ENCODE measurements at regions not wholly inside any gene's neighbourhood (a gene's known extent, or its start where the extent isn't known, plus 50 kb on each side); places are given as distances from the start of the nearest gene placed in this dataset.
A peak's percentile ranks its signal among the peaks of the same experiment; 100 is the strongest.

DNA sequence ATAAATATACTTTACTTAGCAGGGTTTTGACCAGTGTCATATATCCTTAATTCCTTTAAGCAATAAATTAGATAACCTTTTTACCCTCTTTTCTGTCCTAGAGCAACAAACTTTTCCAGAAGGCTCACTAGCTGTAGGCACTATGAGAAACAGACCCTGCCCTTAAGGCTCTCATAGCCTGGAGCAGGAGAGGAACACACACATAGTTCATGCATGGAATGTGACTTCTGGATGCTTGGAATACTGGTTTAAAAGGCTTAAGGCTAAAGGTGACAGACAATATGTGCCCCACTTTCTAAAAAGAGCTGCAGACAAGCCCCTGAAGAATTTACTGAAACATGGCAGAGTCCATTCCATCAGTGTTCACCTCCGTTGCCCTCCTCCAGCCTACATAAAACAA is 237.2 kb downstream of the TTC8 start:
- Histone ChIP-seq H3K4me1 (ENCODE audit: insufficient read depth, low read length) (peaks cover 14% of the 10 kb centered on the region), H3K9me3 (ENCODE audit: insufficient read depth, low read length, severe bottlenecking) (peaks cover 5% of the 10 kb centered on the region), H4K20me1 (ENCODE audit: insufficient read depth, low read length) (no peaks in the 10 kb centered on the region), H3K36me3 (ENCODE audit: insufficient read depth, low read length) (no peaks in the 10 kb centered on the region), H3K9ac (ENCODE audit: low read depth, low read length) (no peak overlapping the region), H2AFZ (ENCODE audit: low read depth, low read length) (no peak overlapping the region), H3K4me3 (ENCODE audit: low read depth in 1 of 2, low read length in 2 of 2) (no peak overlapping the region), H3K4me2 (ENCODE audit: insufficient read depth, low read length) (no peak overlapping the region), H3K27me3 (ENCODE audit: insufficient read depth, low read length, poor library complexity) (no peaks in the 10 kb centered on the region), H3K79me2 (ENCODE audit: insufficient read depth, low read length) (no peaks in the 10 kb centered on the region), H3K27ac (ENCODE audit: low read length) (no peak overlapping the region)
- TF ChIP-seq EZH2 (IDR thresholded peaks at IDR 0.05; ENCODE audit: borderline replicate concordance, low read depth, low read length, severe bottlenecking), result no peak
- TF ChIP-seq, protein P1, sequence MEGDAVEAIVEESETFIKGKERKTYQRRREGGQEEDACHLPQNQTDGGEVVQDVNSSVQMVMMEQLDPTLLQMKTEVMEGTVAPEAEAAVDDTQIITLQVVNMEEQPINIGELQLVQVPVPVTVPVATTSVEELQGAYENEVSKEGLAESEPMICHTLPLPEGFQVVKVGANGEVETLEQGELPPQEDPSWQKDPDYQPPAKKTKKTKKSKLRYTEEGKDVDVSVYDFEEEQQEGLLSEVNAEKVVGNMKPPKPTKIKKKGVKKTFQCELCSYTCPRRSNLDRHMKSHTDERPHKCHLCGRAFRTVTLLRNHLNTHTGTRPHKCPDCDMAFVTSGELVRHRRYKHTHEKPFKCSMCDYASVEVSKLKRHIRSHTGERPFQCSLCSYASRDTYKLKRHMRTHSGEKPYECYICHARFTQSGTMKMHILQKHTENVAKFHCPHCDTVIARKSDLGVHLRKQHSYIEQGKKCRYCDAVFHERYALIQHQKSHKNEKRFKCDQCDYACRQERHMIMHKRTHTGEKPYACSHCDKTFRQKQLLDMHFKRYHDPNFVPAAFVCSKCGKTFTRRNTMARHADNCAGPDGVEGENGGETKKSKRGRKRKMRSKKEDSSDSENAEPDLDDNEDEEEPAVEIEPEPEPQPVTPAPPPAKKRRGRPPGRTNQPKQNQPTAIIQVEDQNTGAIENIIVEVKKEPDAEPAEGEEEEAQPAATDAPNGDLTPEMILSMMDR (IDR thresholded peaks at IDR 0.05; ENCODE audit: borderline replicate concordance, extremely low read depth, low read length, poor library complexity, severe bottlenecking), result no peak
- no peak for DNase-seq
- no peak for ATAC-seq (ENCODE audit: insufficient read depth, low read depth)

- DNase-seq (no peak), ATAC-seq (ENCODE audit: insufficient read depth, low read depth) (no peak)
- H3K36me3 ChIP-seq (ENCODE audit: insufficient read depth, low read length), result no peaks in the 10 kb centered on the region
- H3K4me3 ChIP-seq (ENCODE audit: low read depth in 1 of 2, low read length in 2 of 2), result no peak overlapping the region
- no peaks in the 10 kb centered on the region for H3K27me3 ChIP-seq (ENCODE audit: insufficient read depth, low read length, poor library complexity)
- no peak overlapping the region for H3K9ac ChIP-seq (ENCODE audit: low read depth, low read length)
- H3K27ac ChIP-seq (ENCODE audit: low read length), result peak overlapping the region; percentile 90
- H2AFZ ChIP-seq (ENCODE audit: low read depth, low read length), result no peak overlapping the region
- H4K20me1 ChIP-seq (ENCODE audit: insufficient read depth, low read length), result no peaks in the 10 kb centered on the region
- H3K9me3 ChIP-seq (ENCODE audit: insufficient read depth, low read length, severe bottlenecking), result no peaks in the 10 kb centered on the region
- H3K4me1 ChIP-seq (ENCODE audit: insufficient read depth, low read length), result peaks cover 33% of the 10 kb centered on the region
- TF ChIP-seq, protein P1 (IDR thresholded peaks at IDR 0.05; ENCODE audit: borderline replicate concordance, extremely low read depth, low read length, poor library complexity, severe bottlenecking), result no peak
- no peak for TF ChIP-seq EZH2 (IDR thresholded peaks at IDR 0.05; ENCODE audit: borderline replicate concordance, low read depth, low read length, severe bottlenecking)
- H3K79me2 ChIP-seq (ENCODE audit: insufficient read depth, low read length), result no peaks in the 10 kb centered on the region
- H3K4me2 ChIP-seq (ENCODE audit: insufficient read depth, low read length), result no peak overlapping the region
These were observed 241.4 kb downstream of the TTC8 start for GRCh38 chr14:89065879-89066278.

GRCh38 chr14:89067293-89067972 is 243.0 kb downstream of the TTC8 start:
- Histone ChIP-seq H3K4me3 (ENCODE audit: low read depth in 1 of 2, low read length in 2 of 2) (peak overlapping the region in 1 of 2 experiments; percentile 37; a peak in 2 of 4 replicates), H3K4me2 (ENCODE audit: insufficient read depth, low read length) (peak overlapping the region; percentile 55), H3K9me3 (ENCODE audit: insufficient read depth, low read length, severe bottlenecking) (no peaks in the 10 kb centered on the region), H3K27ac (ENCODE audit: low read length) (peak overlapping the region; percentile 90), H2AFZ (ENCODE audit: low read depth, low read length) (0 out of 2 replicates have a peak overlapping the region, but pooled peaks have one; percentile 5), H3K9ac (ENCODE audit: low read depth, low read length) (peak overlapping the region; percentile 37), H3K27me3 (ENCODE audit: insufficient read depth, low read length, poor library complexity) (no peaks in the 10 kb centered on the region), H3K79me2 (ENCODE audit: insufficient read depth, low read length) (no peaks in the 10 kb centered on the region), H4K20me1 (ENCODE audit: insufficient read depth, low read length) (no peaks in the 10 kb centered on the region), H3K36me3 (ENCODE audit: insufficient read depth, low read length) (no peaks in the 10 kb centered on the region), H3K4me1 (ENCODE audit: insufficient read depth, low read length) (peaks cover 33% of the 10 kb centered on the region)
- ATAC-seq (ENCODE audit: insufficient read depth, low read depth) (peak; percentile 92), DNase-seq (peak; percentile 84)
- TF ChIP-seq EZH2 (IDR thresholded peaks at IDR 0.05; ENCODE audit: borderline replicate concordance, low read depth, low read length, severe bottlenecking), result no peak
- TF ChIP-seq, protein P1 (IDR thresholded peaks at IDR 0.05; ENCODE audit: borderline replicate concordance, extremely low read depth, low read length, poor library complexity, severe bottlenecking), result peak; percentile 33

Data from DND-41 (cell line).